Panc1 (cell line): ENCODE measurements at regions not wholly inside any gene's neighbourhood (a gene's known extent, or its start where the extent isn't known, plus 50 kb on each side); places are given as distances from the start of the nearest gene placed in this dataset.

Experiments used
- ATAC-seq: fragments of 200-7000 bp; cut with Tn5 transposase; 2 replicates; pipeline ENCODE4 v1.9.1; 2020; ENCODE audit warnings: mild to moderate bottlenecking, moderate library complexity
- BruUV-seq: library from RNA; stranded (reverse); fragments of 400-500 nt; replicated peaks from 2 replicates; lab custom pipeline; 2021; lab: Mats Ljungman, UMichigan
- CTCF ChIA-PET: fragments of 300-600 bp; sonication (Branson Sonifier 250); formaldehyde crosslinking; loops from one replicate; lab custom pipeline; 2022; ENCODE audit warnings: antibody characterized with exemption; lab: Charles Lee
- POLR2A ChIA-PET: fragments of 300-600 bp; sonication (Branson Sonifier 250); formaldehyde crosslinking; loops from one replicate; lab custom pipeline; 2022; ENCODE audit warnings: antibody characterized with exemption; lab: Charles Lee
- DNase-seq: peaks from one replicate; pipeline ENCODE4 v3.0.0-alpha.2; 2010; ENCODE audit warnings: low read depth, low spot score
- H3K27ac ChIP-seq: 2 replicates; pipeline ENCODE4 v1.5.1; 2011; ENCODE audit warnings: mild to moderate bottlenecking, low read length, inconsistent platforms
- H3K27me3 ChIP-seq: fragments of 200-500 bp; sonication (Bioruptor generic); 2 replicates; pipeline ENCODE4 v1.6.0; 2014; ENCODE audit warnings: low read length, inconsistent platforms; ENCODE audit not compliant: control insufficient read depth, insufficient read depth
- H3K36me3 ChIP-seq: fragments of 200-500 bp; sonication (Bioruptor generic); 2 replicates; pipeline ENCODE4 v1.5.1; 2014; ENCODE audit warnings: inconsistent platforms, mild to moderate bottlenecking, low read length, moderate library complexity; ENCODE audit not compliant: control insufficient read depth, insufficient read depth
- H3K4me1 ChIP-seq: 2 replicates; pipeline ENCODE4 v1.5.1; 2011; ENCODE audit warnings: inconsistent platforms, mild to moderate bottlenecking, low read length, moderate library complexity; ENCODE audit not compliant: control insufficient read depth, insufficient read depth
- H3K4me3 ChIP-seq, 2 experiments: 2 replicates each; pipeline ENCODE4 v1.5.1; 2011 to 2012; ENCODE audit warnings: low read depth in 2 of 2, low read length in 2 of 2, mild to moderate bottlenecking in 2 of 2, inconsistent platforms in 1 of 2, moderate library complexity in 1 of 2
- H3K9me3 ChIP-seq: fragments of 200-500 bp; sonication (Bioruptor generic); 2 replicates; pipeline ENCODE4 v1.5.1; 2014; ENCODE audit warnings: low read depth, mild to moderate bottlenecking, inconsistent platforms, low read length, moderate library complexity; ENCODE audit not compliant: control insufficient read depth, insufficient read depth
- POLR2AphosphoS5 ChIP-seq: IDR thresholded peaks from 2 replicates; pipeline ENCODE4 v1.6.1; 2012; ENCODE audit warnings: mild to moderate bottlenecking, low read depth, low read length, moderate library complexity
- SIN3A ChIP-seq: IDR thresholded peaks from 2 replicates; pipeline ENCODE4 v1.6.1; 2012; ENCODE audit warnings: low read depth, mild to moderate bottlenecking, low read length, moderate library complexity, borderline replicate concordance; ENCODE audit not compliant: insufficient read depth
- TCF7L2 ChIP-seq: IDR thresholded peaks from 2 replicates; pipeline ENCODE4 v1.6.1; 2011; ENCODE audit warnings: mild to moderate bottlenecking, low read depth, low read length, inconsistent platforms
- in situ Hi-C: cut with HindIII; loops from 2 replicates; pipeline ENCODE4 v1.10.0; 2016; ENCODE audit warnings: low sequenced_read_pairs, low pct_unique_long_range_greater_than_20kb
- intact Hi-C: fragments of 100-400 bp; cut with micrococcal nuclease; formaldehyde crosslinking; loops from one replicate; pipeline ENCODE4 v1.10.0; 2022; ENCODE audit not compliant: unreplicated experiment
- TF ChIP-seq, protein P1 (sequence below), 2 experiments: IDR thresholded peaks; 2 replicates each; pipeline ENCODE4 v1.6.1; 2011 to 2012; ENCODE audit warnings: low read depth in 2 of 2, control low read depth in 1 of 2, low read length in 1 of 2, mild to moderate bottlenecking in 1 of 2, moderate library complexity in 1 of 2; ENCODE audit not compliant: insufficient read depth in 1 of 2
- TF ChIP-seq, protein P2 (sequence below): fragments of 450-650 bp; IDR thresholded peaks from 2 replicates; pipeline ENCODE4 v1.5.1; 2017; ENCODE audit warnings: mild to moderate bottlenecking

DNA sequence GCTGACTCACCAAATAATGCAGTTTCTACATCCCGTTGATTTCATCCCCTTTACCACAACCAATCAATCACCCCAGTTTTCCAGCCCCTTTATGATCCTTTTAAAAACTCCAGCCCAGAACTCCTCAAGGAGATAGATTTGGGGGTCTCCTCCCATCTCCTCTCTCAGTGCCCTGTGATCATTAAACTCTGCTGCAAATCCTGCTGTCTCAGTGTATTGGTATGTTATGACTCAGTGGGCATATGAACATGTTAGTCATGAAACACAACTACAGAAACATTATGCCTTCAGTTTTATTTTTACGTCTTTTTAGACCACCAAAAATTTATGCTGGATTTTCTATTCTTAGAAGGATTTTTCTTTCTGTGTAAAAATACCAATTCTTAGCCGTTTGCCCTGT is 213.7 kb downstream of the DIPK2A start:
- no peaks in the 10 kb centered on the region for H3K27me3 ChIP-seq
- DNase-seq (no peak), ATAC-seq (no peak)
- no peak overlapping the region for H3K4me3 ChIP-seq
- in situ Hi-C loops: no loop called here
- no peak overlapping the region for H3K27ac ChIP-seq
- CTCF ChIA-PET: no interaction called here
- peaks cover 5% of the 10 kb centered on the region for H3K9me3 ChIP-seq
- H3K36me3 ChIP-seq: no peaks in the 10 kb centered on the region
- no peaks in the 10 kb centered on the region for H3K4me1 ChIP-seq
- TF ChIP-seq SIN3A: no peak
- TF ChIP-seq, protein P1, sequence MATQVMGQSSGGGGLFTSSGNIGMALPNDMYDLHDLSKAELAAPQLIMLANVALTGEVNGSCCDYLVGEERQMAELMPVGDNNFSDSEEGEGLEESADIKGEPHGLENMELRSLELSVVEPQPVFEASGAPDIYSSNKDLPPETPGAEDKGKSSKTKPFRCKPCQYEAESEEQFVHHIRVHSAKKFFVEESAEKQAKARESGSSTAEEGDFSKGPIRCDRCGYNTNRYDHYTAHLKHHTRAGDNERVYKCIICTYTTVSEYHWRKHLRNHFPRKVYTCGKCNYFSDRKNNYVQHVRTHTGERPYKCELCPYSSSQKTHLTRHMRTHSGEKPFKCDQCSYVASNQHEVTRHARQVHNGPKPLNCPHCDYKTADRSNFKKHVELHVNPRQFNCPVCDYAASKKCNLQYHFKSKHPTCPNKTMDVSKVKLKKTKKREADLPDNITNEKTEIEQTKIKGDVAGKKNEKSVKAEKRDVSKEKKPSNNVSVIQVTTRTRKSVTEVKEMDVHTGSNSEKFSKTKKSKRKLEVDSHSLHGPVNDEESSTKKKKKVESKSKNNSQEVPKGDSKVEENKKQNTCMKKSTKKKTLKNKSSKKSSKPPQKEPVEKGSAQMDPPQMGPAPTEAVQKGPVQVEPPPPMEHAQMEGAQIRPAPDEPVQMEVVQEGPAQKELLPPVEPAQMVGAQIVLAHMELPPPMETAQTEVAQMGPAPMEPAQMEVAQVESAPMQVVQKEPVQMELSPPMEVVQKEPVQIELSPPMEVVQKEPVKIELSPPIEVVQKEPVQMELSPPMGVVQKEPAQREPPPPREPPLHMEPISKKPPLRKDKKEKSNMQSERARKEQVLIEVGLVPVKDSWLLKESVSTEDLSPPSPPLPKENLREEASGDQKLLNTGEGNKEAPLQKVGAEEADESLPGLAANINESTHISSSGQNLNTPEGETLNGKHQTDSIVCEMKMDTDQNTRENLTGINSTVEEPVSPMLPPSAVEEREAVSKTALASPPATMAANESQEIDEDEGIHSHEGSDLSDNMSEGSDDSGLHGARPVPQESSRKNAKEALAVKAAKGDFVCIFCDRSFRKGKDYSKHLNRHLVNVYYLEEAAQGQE (IDR thresholded peaks at IDR 0.05; ENCODE audit: insufficient read depth in 1 of 2, low read depth in 2 of 2, low read length in 1 of 2): no peak
- TF ChIP-seq POLR2AphosphoS5: no peak
- POLR2A ChIA-PET: no interaction called here
- BruUV-seq: no TSS peak
- intact Hi-C loops: no loop called here

DNA sequence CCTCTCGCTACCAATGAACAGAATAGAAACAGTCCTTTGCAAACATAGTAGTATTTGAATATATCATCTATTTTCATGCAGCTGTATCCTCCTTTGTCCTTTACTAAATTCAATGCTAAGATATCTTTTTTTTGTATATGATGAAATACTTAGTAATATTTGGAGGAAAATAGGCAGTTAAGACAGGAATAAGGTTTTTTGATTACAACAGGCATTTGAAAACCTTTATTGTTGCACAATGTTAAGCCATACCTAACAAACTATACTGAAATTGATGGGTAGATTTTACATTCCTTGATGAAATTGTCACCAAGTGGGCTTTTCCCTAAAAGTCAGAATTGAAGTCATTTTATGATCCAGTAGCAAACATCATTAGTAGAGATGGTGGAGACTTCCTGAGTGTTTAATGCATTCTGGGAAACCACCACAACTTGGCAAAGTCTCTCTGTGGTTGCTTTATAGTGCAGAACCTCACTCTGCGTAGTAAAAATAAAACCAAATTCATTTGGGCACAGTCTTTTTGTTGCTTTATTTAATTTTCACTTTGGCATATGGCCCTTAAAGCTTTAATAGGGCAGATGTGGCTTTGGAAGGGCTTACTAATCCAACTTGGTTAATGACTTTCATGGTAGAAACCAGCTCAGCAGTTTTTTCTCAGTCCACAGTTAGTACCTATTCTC is 216.0 kb downstream of the DIPK2A start:
- no peak for DNase-seq

More for the DNA sequence above, 216.0 kb downstream of the DIPK2A start:
- Histone ChIP-seq H3K27me3 (no peaks in the 10 kb centered on the region), H3K4me3 (no peak overlapping the region), H3K36me3 (no peaks in the 10 kb centered on the region), H3K9me3 (peaks cover 5% of the 10 kb centered on the region), H3K4me1 (no peaks in the 10 kb centered on the region), H3K27ac (no peak overlapping the region)
- TF ChIP-seq, protein P2, sequence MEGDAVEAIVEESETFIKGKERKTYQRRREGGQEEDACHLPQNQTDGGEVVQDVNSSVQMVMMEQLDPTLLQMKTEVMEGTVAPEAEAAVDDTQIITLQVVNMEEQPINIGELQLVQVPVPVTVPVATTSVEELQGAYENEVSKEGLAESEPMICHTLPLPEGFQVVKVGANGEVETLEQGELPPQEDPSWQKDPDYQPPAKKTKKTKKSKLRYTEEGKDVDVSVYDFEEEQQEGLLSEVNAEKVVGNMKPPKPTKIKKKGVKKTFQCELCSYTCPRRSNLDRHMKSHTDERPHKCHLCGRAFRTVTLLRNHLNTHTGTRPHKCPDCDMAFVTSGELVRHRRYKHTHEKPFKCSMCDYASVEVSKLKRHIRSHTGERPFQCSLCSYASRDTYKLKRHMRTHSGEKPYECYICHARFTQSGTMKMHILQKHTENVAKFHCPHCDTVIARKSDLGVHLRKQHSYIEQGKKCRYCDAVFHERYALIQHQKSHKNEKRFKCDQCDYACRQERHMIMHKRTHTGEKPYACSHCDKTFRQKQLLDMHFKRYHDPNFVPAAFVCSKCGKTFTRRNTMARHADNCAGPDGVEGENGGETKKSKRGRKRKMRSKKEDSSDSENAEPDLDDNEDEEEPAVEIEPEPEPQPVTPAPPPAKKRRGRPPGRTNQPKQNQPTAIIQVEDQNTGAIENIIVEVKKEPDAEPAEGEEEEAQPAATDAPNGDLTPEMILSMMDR: no peak
- no peak for TF ChIP-seq POLR2AphosphoS5
- TF ChIP-seq TCF7L2: no peak
- TF ChIP-seq SIN3A: no peak
- TF ChIP-seq, protein P1 (IDR thresholded peaks at IDR 0.05; ENCODE audit: insufficient read depth in 1 of 2, low read depth in 2 of 2, low read length in 1 of 2): no peak
- intact Hi-C loops: no loop called here
- CTCF ChIA-PET: interaction anchor here (0.6 kb wide), 1 partner anchor 215 kb away, joined by 3 read pairs; no protein-coding TSS in a partner anchor
- no TSS peak for BruUV-seq
- POLR2A ChIA-PET: no interaction called here
- no peak for ATAC-seq
- in situ Hi-C loops: no loop called here
